NB4 (cell line): ENCODE measurements at regions not wholly inside any gene's neighbourhood (a gene's known extent, or its start where the extent isn't known, plus 50 kb on each side); places are given as distances from the start of the nearest gene placed in this dataset.

ENCODE experiments used
- POLR2A ChIP-seq: IDR thresholded peaks from 2 replicates; pipeline ENCODE4 v1.6.1; 2011; ENCODE audit warnings: mild to moderate bottlenecking; ENCODE audit not compliant: insufficient read length; ENCODE audit errors: extremely low read depth
- TF ChIP-seq, protein P1 (sequence below): IDR thresholded peaks from one replicate; pipeline ENCODE4 v1.5.1; 2012; ENCODE audit warnings: low read depth, low read length

DNA sequence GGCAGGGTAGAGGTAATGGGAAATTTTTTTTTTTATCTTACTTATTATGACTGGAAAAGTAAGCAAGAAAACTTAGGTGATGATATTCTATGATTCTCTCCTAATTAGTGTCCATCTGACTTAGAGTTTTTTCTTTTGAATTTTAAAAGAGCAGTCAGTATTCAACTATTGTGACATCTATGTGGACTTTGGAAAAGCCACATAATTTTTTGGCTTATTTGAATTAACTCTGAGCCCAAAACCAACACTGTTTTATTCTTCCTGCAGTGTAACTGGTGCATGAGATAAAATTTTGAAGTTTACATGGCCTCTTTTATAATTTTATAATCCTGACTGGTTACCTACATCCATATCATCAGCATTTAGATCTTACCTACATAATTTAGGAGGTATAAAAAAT, 619.7 kb downstream of the EPM2A start:
- no peak for TF ChIP-seq POLR2A
- TF ChIP-seq, protein P1, sequence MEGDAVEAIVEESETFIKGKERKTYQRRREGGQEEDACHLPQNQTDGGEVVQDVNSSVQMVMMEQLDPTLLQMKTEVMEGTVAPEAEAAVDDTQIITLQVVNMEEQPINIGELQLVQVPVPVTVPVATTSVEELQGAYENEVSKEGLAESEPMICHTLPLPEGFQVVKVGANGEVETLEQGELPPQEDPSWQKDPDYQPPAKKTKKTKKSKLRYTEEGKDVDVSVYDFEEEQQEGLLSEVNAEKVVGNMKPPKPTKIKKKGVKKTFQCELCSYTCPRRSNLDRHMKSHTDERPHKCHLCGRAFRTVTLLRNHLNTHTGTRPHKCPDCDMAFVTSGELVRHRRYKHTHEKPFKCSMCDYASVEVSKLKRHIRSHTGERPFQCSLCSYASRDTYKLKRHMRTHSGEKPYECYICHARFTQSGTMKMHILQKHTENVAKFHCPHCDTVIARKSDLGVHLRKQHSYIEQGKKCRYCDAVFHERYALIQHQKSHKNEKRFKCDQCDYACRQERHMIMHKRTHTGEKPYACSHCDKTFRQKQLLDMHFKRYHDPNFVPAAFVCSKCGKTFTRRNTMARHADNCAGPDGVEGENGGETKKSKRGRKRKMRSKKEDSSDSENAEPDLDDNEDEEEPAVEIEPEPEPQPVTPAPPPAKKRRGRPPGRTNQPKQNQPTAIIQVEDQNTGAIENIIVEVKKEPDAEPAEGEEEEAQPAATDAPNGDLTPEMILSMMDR = no peak
